ENCODE measurements at regions not wholly inside any gene's neighbourhood (a gene's known extent, or its start where the extent isn't known, plus 50 kb on each side); places are given as distances from the start of the nearest gene placed in this dataset.

DNA sequence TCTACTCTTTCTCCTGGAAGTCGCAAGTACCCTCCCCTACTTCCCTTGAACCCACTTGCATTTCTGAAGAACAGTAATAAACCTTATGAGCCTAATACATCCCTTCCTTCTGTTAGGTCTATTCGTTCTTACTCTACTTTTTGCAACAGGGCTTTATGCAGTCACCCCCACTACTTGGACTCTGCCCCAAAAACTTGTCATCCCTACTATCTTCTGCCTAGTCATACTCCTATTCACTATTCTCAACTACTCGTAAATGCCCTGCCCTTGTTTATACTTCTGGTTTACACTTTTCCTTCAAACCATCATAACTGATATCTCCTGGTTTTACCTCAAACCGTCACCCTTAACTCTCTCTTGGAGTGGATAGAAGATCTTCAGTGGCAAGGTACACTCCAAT is 55.2 kb upstream of the SLIT2 start:
- WGBS, 3 donors, result 92 to 96% (median 95%) methylated on average over 4 of the region's 4 CpGs
- intact Hi-C loops (cut with DNase I), result loop anchor here in 1 of 4 donors (1.0 kb wide), 1 partner anchor 9 kb away; no protein-coding TSS in a partner anchor

DNA sequence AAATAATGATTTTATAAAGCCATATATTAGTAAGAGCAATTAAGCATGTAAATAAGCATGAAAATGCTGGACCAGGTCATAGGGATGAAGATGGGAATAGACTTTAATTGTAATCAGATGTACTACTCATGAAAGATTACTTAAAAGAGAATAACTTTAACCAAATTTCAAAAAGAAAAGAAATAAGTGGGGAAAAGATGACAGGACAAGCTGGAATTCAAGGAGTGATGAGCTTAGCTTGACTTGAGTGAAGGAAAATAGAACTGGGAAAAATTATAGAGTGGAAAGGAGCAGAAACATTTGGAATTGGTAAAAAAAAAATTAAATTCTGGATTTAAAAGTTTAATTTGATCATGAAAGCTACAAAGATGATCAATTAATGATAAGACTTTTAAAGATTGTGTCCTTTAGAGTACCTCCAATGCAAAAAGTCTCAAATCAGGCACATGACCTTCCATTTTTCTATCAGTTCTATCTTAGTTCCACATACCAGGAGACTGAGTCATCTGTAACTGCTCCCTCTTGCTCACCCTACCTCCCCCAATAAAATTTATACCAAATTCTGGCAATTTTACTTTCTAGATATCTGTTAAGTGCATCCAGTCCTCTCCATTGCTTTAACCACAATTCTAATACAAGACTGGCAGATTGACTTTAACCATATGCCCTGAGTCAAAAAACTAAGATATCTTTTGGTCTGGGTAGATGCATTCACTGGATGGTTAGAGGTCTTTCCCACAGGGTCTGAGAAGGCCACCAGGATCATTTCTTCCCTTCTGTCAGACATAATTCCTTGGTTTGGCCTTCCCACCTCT is 56.4 kb upstream of the SLIT2 start:
- Histone ChIP-seq H3K27ac (no peak overlapping the region), H3K27me3 (no peaks in the 10 kb centered on the region), H3K36me3 (no peaks in the 10 kb centered on the region), H3K4me3 (no peak overlapping the region), H3K4me1 (ENCODE audit: insufficient read depth) (no peaks in the 10 kb centered on the region), H3K9me3 (no peaks in the 10 kb centered on the region)
- no peak for TF ChIP-seq POLR2A (IDR thresholded peaks at IDR 0.05)
- TF ChIP-seq, protein P1, sequence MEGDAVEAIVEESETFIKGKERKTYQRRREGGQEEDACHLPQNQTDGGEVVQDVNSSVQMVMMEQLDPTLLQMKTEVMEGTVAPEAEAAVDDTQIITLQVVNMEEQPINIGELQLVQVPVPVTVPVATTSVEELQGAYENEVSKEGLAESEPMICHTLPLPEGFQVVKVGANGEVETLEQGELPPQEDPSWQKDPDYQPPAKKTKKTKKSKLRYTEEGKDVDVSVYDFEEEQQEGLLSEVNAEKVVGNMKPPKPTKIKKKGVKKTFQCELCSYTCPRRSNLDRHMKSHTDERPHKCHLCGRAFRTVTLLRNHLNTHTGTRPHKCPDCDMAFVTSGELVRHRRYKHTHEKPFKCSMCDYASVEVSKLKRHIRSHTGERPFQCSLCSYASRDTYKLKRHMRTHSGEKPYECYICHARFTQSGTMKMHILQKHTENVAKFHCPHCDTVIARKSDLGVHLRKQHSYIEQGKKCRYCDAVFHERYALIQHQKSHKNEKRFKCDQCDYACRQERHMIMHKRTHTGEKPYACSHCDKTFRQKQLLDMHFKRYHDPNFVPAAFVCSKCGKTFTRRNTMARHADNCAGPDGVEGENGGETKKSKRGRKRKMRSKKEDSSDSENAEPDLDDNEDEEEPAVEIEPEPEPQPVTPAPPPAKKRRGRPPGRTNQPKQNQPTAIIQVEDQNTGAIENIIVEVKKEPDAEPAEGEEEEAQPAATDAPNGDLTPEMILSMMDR (IDR thresholded peaks at IDR 0.05), result no peak
- TF ChIP-seq EP300 (IDR thresholded peaks at IDR 0.05), result no peak
- intact Hi-C loops (cut with DNase I), result no loop called here
- DNase-seq, result no peak

More for the DNA sequence above, 55.2 kb upstream of the SLIT2 start:
- H3K36me3 ChIP-seq, result no peaks in the 10 kb centered on the region
- H3K9me3 ChIP-seq, result no peaks in the 10 kb centered on the region
- no peak for DNase-seq
- H3K4me1 ChIP-seq (ENCODE audit: insufficient read depth), result no peaks in the 10 kb centered on the region
- no peak for TF ChIP-seq EP300 (IDR thresholded peaks at IDR 0.05)
- TF ChIP-seq, protein P1 (IDR thresholded peaks at IDR 0.05), result no peak
- TF ChIP-seq POLR2A (IDR thresholded peaks at IDR 0.05), result no peak
- H3K27ac ChIP-seq, result no peak overlapping the region
- no peak overlapping the region for H3K4me3 ChIP-seq
- H3K27me3 ChIP-seq, result no peaks in the 10 kb centered on the region

DNA sequence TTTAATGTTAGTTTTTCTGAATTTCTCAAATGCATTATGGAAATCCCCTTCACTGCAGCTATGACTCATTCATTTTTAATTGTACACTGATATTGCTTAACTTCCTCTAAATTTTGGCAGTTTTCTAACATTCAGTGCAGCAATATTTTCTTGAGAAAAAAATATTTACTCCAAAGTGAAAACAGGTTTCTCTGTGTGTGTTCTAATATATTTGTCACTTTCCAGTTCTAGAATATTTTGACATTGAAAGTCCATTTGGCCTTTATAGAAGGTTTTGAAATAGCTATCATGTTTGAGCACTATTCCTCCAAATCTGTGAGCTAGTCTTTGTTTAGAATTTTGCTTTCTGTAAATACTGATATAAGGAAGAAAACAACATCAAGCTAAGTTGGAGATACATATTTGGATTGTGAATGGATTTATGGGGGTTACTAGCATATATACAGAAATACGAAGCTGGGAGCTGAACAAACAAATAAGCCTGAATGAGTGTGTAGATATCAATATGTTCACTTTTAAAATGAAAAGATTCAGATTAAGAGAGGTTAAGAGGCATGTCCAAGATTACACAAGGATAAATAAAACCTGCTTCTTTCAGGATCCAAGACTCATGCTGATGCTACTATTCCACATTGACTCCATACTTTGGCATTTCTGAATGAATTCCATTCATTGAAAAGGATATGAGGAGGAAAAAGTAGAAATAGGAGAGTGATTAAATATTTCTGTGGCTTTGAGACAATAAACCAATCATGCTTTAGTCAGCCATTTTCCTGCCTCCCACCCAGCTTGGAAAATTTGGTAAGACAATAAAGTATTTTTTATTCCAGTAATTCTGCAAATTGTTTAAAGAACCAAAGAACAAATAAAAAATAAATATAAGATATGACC is 57.3 kb upstream of the SLIT2 start:
- intact Hi-C loops (cut with DNase I), result no loop called here
- H3K4me1 ChIP-seq (ENCODE audit: insufficient read depth), result no peaks in the 10 kb centered on the region
- no peaks in the 10 kb centered on the region for H3K36me3 ChIP-seq
- no peaks in the 10 kb centered on the region for H3K27me3 ChIP-seq
- no peak for DNase-seq
- no peak overlapping the region for H3K4me3 ChIP-seq
- no peaks in the 10 kb centered on the region for H3K9me3 ChIP-seq
- 8 to 11% (median 10%) methylated on average over 1 of the region's 1 CpG for WGBS, 3 donors
- no peak overlapping the region for H3K27ac ChIP-seq
- TF ChIP-seq POLR2A (IDR thresholded peaks at IDR 0.05) (no peak), EP300 (IDR thresholded peaks at IDR 0.05) (no peak)
- TF ChIP-seq, protein P1 (IDR thresholded peaks at IDR 0.05), result no peak

DNA sequence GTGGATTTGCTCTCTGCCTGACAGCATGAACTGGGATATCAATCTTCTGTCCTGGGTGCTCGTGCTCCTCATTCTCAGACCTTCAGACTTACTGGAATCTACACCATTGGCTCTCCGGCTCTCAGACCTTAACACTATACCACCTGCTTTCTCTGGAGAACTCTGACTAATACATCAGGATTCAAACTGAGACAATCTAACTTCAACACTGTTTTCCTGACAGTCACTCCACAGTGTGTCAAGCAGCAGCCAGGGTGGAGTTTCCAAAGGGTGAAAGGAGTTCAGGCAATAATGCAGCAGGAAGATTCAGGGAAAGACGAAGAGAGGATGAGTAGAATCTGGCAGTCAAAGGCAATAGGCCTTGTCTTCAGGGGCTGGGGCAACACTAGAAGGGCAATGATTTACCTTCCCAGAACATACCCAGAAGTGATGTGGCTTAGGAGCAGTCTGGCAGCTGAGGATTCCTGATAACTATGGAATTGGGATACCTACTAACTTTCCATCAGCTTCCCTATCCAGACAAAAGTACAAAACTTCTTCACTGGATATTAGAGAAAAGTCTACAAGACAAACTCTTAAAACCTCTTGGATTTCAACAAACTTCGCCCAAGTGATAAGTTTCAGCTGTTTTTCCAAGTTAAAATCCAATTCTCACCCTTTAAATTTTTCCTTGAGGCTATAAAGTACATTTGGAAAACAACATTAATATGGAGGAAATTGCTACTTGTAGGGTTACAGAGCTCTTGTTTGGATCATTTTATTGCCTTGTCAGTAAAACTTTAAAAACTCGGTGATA is 58.4 kb upstream of the SLIT2 start:
- TF ChIP-seq, protein P1 (IDR thresholded peaks at IDR 0.05), result no peak
- TF ChIP-seq POLR2A (IDR thresholded peaks at IDR 0.05) (no peak), EP300 (IDR thresholded peaks at IDR 0.05) (no peak)
- no peaks in the 10 kb centered on the region for H3K9me3 ChIP-seq
- H3K27ac ChIP-seq, result no peak overlapping the region
- WGBS, 3 donors, result 52 to 56% (median 54%) methylated on average over 5 of the region's 5 CpGs
- intact Hi-C loops (cut with DNase I), result no loop called here
- DNase-seq, result no peak
- H3K4me3 ChIP-seq, result no peak overlapping the region
- H3K36me3 ChIP-seq, result no peaks in the 10 kb centered on the region
- H3K4me1 ChIP-seq (ENCODE audit: insufficient read depth), result no peaks in the 10 kb centered on the region
- H3K27me3 ChIP-seq, result no peaks in the 10 kb centered on the region
